SK-N-SH treated with all-trans-retinoic acid at 6 μM for 48 hours (cell line): ENCODE measurements at regions not wholly inside any gene's neighbourhood (a gene's known extent, or its start where the extent isn't known, plus 50 kb on each side); places are given as distances from the start of the nearest gene placed in this dataset.
A peak's percentile ranks its signal among the peaks of the same experiment; 100 is the strongest.

Source experiments
- ATAC-seq: fragments of 200-7000 bp; cut with Tn5 transposase; 3 replicates; pipeline ENCODE4 v1.9.1; 2020; ENCODE audit warnings: mild to moderate bottlenecking, moderate library complexity
- ARNTL ChIP-seq: fragments of 450-650 bp; formaldehyde crosslinking; IDR thresholded peaks from 2 replicates; pipeline ENCODE4 v1.5.0; 2020; ENCODE audit warnings: low read depth, mild to moderate bottlenecking, moderate library complexity, borderline replicate concordance
- BACH2 ChIP-seq: fragments of 250-450 bp; sonication (Bioruptor Pico); IDR thresholded peaks from 2 replicates; pipeline ENCODE4 v1.9.0; 2021; ENCODE audit warnings: mild to moderate bottlenecking, borderline replicate concordance
- CREB5 ChIP-seq: fragments of 250-450 bp; sonication (Bioruptor Pico); IDR thresholded peaks from 2 replicates; pipeline ENCODE4 v1.5.1; 2020; ENCODE audit warnings: low read depth, mild to moderate bottlenecking, moderate library complexity
- CSDC2 ChIP-seq: fragments of 250-450 bp; sonication (Bioruptor Pico); IDR thresholded peaks from 2 replicates; pipeline ENCODE4 v1.5.0; 2020; ENCODE audit warnings: mild to moderate bottlenecking, moderate library complexity
- ESRRG ChIP-seq: fragments of 250-450 bp; sonication (Bioruptor Pico); IDR thresholded peaks from 2 replicates; pipeline ENCODE4 v1.6.1; 2021; ENCODE audit warnings: mild to moderate bottlenecking
- GLIS3 ChIP-seq: fragments of 250-450 bp; sonication (Bioruptor Pico); IDR thresholded peaks from 2 replicates; pipeline ENCODE4 v1.5.0; 2020; ENCODE audit warnings: mild to moderate bottlenecking, moderate library complexity
- ISL1 ChIP-seq: fragments of 250-450 bp; sonication (Bioruptor Pico); IDR thresholded peaks from 2 replicates; pipeline ENCODE4 v2.1.2; 2022; ENCODE audit warnings: mild to moderate bottlenecking, moderate library complexity
- POU6F1 ChIP-seq: fragments of 250-450 bp; sonication (Bioruptor Pico); IDR thresholded peaks from 2 replicates; pipeline ENCODE4 v1.8.0; 2021; ENCODE audit warnings: low read depth, mild to moderate bottlenecking, moderate library complexity, borderline replicate concordance
- PPARA ChIP-seq: fragments of 250-450 bp; sonication (Bioruptor Pico); IDR thresholded peaks from 2 replicates; pipeline ENCODE4 v1.5.0; 2020; ENCODE audit warnings: mild to moderate bottlenecking, borderline replicate concordance
- RARB ChIP-seq: fragments of 250-450 bp; sonication (Bioruptor Pico); IDR thresholded peaks from 2 replicates; pipeline ENCODE4 v1.8.0; 2021; ENCODE audit warnings: mild to moderate bottlenecking, moderate library complexity
- SNAI2 ChIP-seq: fragments of 250-450 bp; sonication (Bioruptor Pico); IDR thresholded peaks from 2 replicates; pipeline ENCODE4 v1.5.0; 2020; ENCODE audit warnings: mild to moderate bottlenecking, moderate library complexity
- TCF4 ChIP-seq: fragments of 250-450 bp; sonication (Bioruptor Pico); IDR thresholded peaks from 2 replicates; pipeline ENCODE4 v1.8.0; 2021; ENCODE audit warnings: mild to moderate bottlenecking, moderate library complexity, borderline replicate concordance
- TOX ChIP-seq: fragments of 250-450 bp; sonication (Bioruptor Pico); IDR thresholded peaks from 2 replicates; pipeline ENCODE4 v1.8.0; 2021; ENCODE audit warnings: mild to moderate bottlenecking, moderate library complexity, borderline replicate concordance
- ZC3H10 ChIP-seq: fragments of 250-450 bp; sonication (Bioruptor Pico); IDR thresholded peaks from 2 replicates; pipeline ENCODE4 v1.5.1; 2021; ENCODE audit warnings: mild to moderate bottlenecking, moderate library complexity
- ZFP30 ChIP-seq: fragments of 450-650 bp; formaldehyde crosslinking; IDR thresholded peaks from 2 replicates; pipeline ENCODE4 v1.5.0; 2022; ENCODE audit warnings: mild to moderate bottlenecking, moderate library complexity
- ZNF565 ChIP-seq: fragments of 450-650 bp; formaldehyde crosslinking; conservative IDR thresholded peaks from 2 replicates; pipeline ENCODE4 v1.5.0; 2020; ENCODE audit warnings: low read depth, mild to moderate bottlenecking, moderate library complexity
- ZNF70 ChIP-seq: fragments of 450-650 bp; formaldehyde crosslinking; IDR thresholded peaks from 2 replicates; pipeline ENCODE4 v1.5.0; 2020; ENCODE audit warnings: mild to moderate bottlenecking, moderate library complexity
- ZNF8 ChIP-seq: fragments of 450-650 bp; formaldehyde crosslinking; IDR thresholded peaks from 2 replicates; pipeline ENCODE4 v1.5.0; 2020; ENCODE audit warnings: mild to moderate bottlenecking, moderate library complexity
- TF ChIP-seq, protein P1 (sequence below): fragments of 250-450 bp; sonication (Bioruptor Pico); IDR thresholded peaks from 2 replicates; pipeline ENCODE4 v1.5.0; 2020; ENCODE audit warnings: mild to moderate bottlenecking, moderate library complexity
- TF ChIP-seq, protein P2 (sequence below): fragments of 250-450 bp; sonication (Bioruptor Pico); IDR thresholded peaks from 2 replicates; pipeline ENCODE4 v1.5.1; 2021; ENCODE audit warnings: mild to moderate bottlenecking, moderate library complexity
- TF ChIP-seq, protein P3 (sequence below): fragments of 250-450 bp; sonication (Bioruptor Pico); IDR thresholded peaks from 2 replicates; pipeline ENCODE4 v1.8.0; 2020; ENCODE audit warnings: mild to moderate bottlenecking, moderate library complexity, borderline replicate concordance

- no peak for TF ChIP-seq GLIS3 (CRISPR knock-in tag)
- TF ChIP-seq SNAI2 (CRISPR knock-in tag), result no peak
- no peak for TF ChIP-seq ZC3H10 (CRISPR knock-in tag)
- no peak for TF ChIP-seq RARB
- TF ChIP-seq ESRRG (CRISPR knock-in tag), result no peak
- no peak for TF ChIP-seq ZFP30 (CRISPR knock-in tag)
- TF ChIP-seq TCF4 (CRISPR knock-in tag), result no peak
- no peak for TF ChIP-seq ZNF70 (CRISPR knock-in tag)
- TF ChIP-seq PPARA (CRISPR knock-in tag), result no peak
- no peak for TF ChIP-seq ZNF565 (CRISPR knock-in tag)
- TF ChIP-seq, protein P1, sequence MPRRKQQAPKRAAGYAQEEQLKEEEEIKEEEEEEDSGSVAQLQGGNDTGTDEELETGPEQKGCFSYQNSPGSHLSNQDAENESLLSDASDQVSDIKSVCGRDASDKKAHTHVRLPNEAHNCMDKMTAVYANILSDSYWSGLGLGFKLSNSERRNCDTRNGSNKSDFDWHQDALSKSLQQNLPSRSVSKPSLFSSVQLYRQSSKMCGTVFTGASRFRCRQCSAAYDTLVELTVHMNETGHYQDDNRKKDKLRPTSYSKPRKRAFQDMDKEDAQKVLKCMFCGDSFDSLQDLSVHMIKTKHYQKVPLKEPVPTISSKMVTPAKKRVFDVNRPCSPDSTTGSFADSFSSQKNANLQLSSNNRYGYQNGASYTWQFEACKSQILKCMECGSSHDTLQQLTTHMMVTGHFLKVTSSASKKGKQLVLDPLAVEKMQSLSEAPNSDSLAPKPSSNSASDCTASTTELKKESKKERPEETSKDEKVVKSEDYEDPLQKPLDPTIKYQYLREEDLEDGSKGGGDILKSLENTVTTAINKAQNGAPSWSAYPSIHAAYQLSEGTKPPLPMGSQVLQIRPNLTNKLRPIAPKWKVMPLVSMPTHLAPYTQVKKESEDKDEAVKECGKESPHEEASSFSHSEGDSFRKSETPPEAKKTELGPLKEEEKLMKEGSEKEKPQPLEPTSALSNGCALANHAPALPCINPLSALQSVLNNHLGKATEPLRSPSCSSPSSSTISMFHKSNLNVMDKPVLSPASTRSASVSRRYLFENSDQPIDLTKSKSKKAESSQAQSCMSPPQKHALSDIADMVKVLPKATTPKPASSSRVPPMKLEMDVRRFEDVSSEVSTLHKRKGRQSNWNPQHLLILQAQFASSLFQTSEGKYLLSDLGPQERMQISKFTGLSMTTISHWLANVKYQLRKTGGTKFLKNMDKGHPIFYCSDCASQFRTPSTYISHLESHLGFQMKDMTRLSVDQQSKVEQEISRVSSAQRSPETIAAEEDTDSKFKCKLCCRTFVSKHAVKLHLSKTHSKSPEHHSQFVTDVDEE (CRISPR knock-in tag), result no peak
- no peak for TF ChIP-seq BACH2 (CRISPR knock-in tag)
- TF ChIP-seq TOX (CRISPR knock-in tag), result no peak
- TF ChIP-seq CSDC2 (CRISPR knock-in tag), result no peak
- TF ChIP-seq POU6F1 (CRISPR knock-in tag), result no peak
- no peak for TF ChIP-seq ARNTL (CRISPR knock-in tag)
- TF ChIP-seq, all 23 proteins: peak for 0
- peak; percentile 79 for ATAC-seq
Measured at GRCh38 chr12:87661786-87662377, 367.3 kb downstream of the C12orf50 start.

DNA sequence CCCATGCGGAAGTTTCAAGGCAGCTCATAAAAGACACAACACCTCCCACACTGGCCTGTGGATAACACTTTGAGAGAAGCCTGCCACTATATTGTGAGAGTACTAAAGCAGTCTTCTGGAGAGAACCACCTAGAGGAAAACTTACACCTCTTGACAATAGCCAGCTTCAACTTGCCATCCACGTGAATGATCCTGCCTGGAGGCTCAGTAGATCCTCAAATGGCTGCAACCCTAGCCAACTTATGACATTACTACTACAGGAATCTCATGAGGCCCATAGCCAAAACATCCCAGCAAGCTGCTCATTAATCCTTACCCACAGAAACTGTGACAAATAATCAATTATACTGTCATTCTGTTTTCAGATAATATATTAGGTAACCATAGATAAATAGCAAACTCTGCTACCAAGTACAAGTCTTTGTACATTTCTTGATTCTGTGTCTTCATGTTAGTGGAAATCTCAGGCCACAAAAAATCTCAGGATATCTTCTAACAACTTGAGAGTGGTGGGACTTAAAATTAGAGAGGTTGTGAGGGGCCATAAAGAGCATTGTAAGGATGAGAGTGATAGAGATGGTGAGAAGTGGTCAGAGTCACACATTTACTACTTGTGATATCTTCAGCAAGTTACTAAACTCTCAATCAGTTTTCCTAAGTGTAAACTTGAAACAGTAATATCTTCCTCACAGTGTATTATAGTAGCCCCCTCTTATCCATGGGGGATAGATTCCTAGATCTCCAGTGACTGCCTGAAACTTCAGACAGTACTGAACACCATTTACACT is 368.0 kb downstream of the C12orf50 start:
- peak; percentile 34; the same call in 2 of the 3 replicates for ATAC-seq
- TF ChIP-seq POU6F1 (CRISPR knock-in tag) (no peak), TCF4 (CRISPR knock-in tag) (no peak), GLIS3 (CRISPR knock-in tag) (no peak), ARNTL (CRISPR knock-in tag) (no peak), CSDC2 (CRISPR knock-in tag) (no peak), BACH2 (CRISPR knock-in tag) (no peak), PPARA (CRISPR knock-in tag) (no peak), TOX (CRISPR knock-in tag) (no peak), SNAI2 (CRISPR knock-in tag) (no peak), CREB5 (no peak), ZNF8 (no peak), ZC3H10 (CRISPR knock-in tag) (no peak), ZFP30 (CRISPR knock-in tag) (no peak), RARB (no peak), ESRRG (CRISPR knock-in tag) (no peak), ZNF70 (CRISPR knock-in tag) (no peak), ISL1 (no peak), ZNF565 (CRISPR knock-in tag) (no peak)
- TF ChIP-seq, protein P2, sequence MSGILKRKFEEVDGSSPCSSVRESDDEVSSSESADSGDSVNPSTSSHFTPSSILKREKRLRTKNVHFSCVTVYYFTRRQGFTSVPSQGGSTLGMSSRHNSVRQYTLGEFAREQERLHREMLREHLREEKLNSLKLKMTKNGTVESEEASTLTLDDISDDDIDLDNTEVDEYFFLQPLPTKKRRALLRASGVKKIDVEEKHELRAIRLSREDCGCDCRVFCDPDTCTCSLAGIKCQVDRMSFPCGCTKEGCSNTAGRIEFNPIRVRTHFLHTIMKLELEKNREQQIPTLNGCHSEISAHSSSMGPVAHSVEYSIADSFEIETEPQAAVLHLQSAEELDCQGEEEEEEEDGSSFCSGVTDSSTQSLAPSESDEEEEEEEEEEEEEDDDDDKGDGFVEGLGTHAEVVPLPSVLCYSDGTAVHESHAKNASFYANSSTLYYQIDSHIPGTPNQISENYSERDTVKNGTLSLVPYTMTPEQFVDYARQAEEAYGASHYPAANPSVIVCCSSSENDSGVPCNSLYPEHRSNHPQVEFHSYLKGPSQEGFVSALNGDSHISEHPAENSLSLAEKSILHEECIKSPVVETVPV, result no peak
- TF ChIP-seq, protein P3, sequence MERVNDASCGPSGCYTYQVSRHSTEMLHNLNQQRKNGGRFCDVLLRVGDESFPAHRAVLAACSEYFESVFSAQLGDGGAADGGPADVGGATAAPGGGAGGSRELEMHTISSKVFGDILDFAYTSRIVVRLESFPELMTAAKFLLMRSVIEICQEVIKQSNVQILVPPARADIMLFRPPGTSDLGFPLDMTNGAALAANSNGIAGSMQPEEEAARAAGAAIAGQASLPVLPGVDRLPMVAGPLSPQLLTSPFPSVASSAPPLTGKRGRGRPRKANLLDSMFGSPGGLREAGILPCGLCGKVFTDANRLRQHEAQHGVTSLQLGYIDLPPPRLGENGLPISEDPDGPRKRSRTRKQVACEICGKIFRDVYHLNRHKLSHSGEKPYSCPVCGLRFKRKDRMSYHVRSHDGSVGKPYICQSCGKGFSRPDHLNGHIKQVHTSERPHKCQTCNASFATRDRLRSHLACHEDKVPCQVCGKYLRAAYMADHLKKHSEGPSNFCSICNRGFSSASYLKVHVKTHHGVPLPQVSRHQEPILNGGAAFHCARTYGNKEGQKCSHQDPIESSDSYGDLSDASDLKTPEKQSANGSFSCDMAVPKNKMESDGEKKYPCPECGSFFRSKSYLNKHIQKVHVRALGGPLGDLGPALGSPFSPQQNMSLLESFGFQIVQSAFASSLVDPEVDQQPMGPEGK (CRISPR knock-in tag), result no peak
